Body of pancreas (tissue), 4 donors: ENCODE measurements at regions not wholly inside any gene's neighbourhood (a gene's known extent, or its start where the extent isn't known, plus 50 kb on each side); places are given as distances from the start of the nearest gene placed in this dataset.

Source experiments
- CTCF ChIP-seq, 7 experiments: fragments of 450-650 bp in 4 of 7; fragments of 200-600 bp in 3 of 7; sonication (generic) in 3 of 7; IDR thresholded peaks; one replicate each; pipeline ENCODE4 v1.5.1; 2016 to 2019; ENCODE audit warnings: antibody characterized with exemption in 7 of 7
- POLR2A ChIP-seq, 3 donors: fragments of 450-650 bp; IDR thresholded peaks; one replicate each; pipeline ENCODE4 v1.6.1; 2016; ENCODE audit warnings: antibody characterized with exemption in 3 of 3, mild to moderate bottlenecking in 2 of 3

- TF ChIP-seq CTCF (IDR thresholded peaks at IDR 0.05) (no peak), POLR2A (IDR thresholded peaks at IDR 0.05) (no peak)
These were observed 197.3 kb downstream of the PTEN start for GRCh38 chr10:88060762-88061161.
